IMR-90 (cell line): ENCODE measurements at regions not wholly inside any gene's neighbourhood (a gene's known extent, or its start where the extent isn't known, plus 50 kb on each side); places are given as distances from the start of the nearest gene placed in this dataset.
"Not testable (repeated sequence)": the region's sequence is repeated elsewhere in the genome, so short reads cannot be mapped to it uniquely, and the experiment has no call there.

Experiments used
- ATAC-seq: fragments of 200-7000 bp; cut with Tn5 transposase; 2 replicates; pipeline ENCODE4 v1.9.1; 2020; ENCODE audit warnings: low read depth, mild to moderate bottlenecking, moderate library complexity
- BruUV-seq: library from RNA; stranded (reverse); fragments of 400-500 nt; replicated peaks from 2 replicates; lab custom pipeline; 2021; lab: Mats Ljungman, UMichigan
- CTCF ChIA-PET: fragments of 300-600 bp; formaldehyde crosslinking; extraction: SDS; loops from one replicate; lab custom pipeline; 2021; ENCODE audit warnings: antibody characterized with exemption; lab: Yijun Ruan, JAX
- POLR2A ChIA-PET: fragments of 300-600 bp; sonication (Branson Sonifier 250); formaldehyde crosslinking; loops from one replicate; lab custom pipeline; 2022; ENCODE audit warnings: antibody characterized with exemption; ENCODE audit not compliant: unreplicated experiment; lab: Charles Lee
- DNase-seq: peaks from one replicate; pipeline ENCODE4 v3.0.0; 2013
- H2AFZ ChIP-seq: replicated peaks from 2 replicates; pipeline ENCODE3; 2013; ENCODE audit warnings: low read length, mild to moderate bottlenecking; ENCODE audit not compliant: poor library complexity
- H2AK5ac ChIP-seq: 2 replicates; pipeline ENCODE4 v1.6.1; 2013; ENCODE audit warnings: low read depth, low read length, inconsistent platforms
- H2AK9ac ChIP-seq: replicated peaks from 2 replicates; pipeline ENCODE3; 2013; ENCODE audit warnings: mild to moderate bottlenecking, low read depth, low read length, moderate library complexity; ENCODE audit not compliant: poor library complexity
- H2BK120ac ChIP-seq: 2 replicates; pipeline ENCODE4 v1.6.1; 2013; ENCODE audit warnings: low read depth, low read length, inconsistent platforms
- H2BK15ac ChIP-seq: 3 replicates; pipeline ENCODE4 v1.6.1; 2013; ENCODE audit warnings: low read depth, low read length, inconsistent platforms
- H2BK20ac ChIP-seq: 2 replicates; pipeline ENCODE4 v1.6.1; 2013; ENCODE audit warnings: low read depth, mild to moderate bottlenecking, inconsistent platforms, low read length, moderate library complexity
- H2BK5ac ChIP-seq: 2 replicates; pipeline ENCODE4 v1.6.1; 2013; ENCODE audit warnings: mild to moderate bottlenecking, low read depth, low read length, inconsistent platforms; ENCODE audit not compliant: poor library complexity, severe bottlenecking
- H3K14ac ChIP-seq: replicated peaks from 2 replicates; pipeline ENCODE4 v1.6.1; 2013; ENCODE audit warnings: low read depth, low read length, inconsistent platforms
- H3K18ac ChIP-seq: 2 replicates; pipeline ENCODE4 v1.6.1; 2013; ENCODE audit warnings: low read depth, low read length, control low read depth
- H3K23ac ChIP-seq: 2 replicates; pipeline ENCODE4 v1.6.1; 2013; ENCODE audit warnings: low read depth, low read length, inconsistent platforms
- H3K27ac ChIP-seq: 2 replicates; pipeline ENCODE4 v1.5.1; 2013; ENCODE audit warnings: mild to moderate bottlenecking, control low read depth, low read length; ENCODE audit not compliant: insufficient read depth
- H3K27me3 ChIP-seq: 2 replicates; pipeline ENCODE4 v1.6.1; 2013; ENCODE audit warnings: low read length; ENCODE audit not compliant: control insufficient read depth, insufficient read depth
- H3K36me3 ChIP-seq: 2 replicates; pipeline ENCODE4 v1.6.1; 2013; ENCODE audit warnings: low read length, mixed read lengths; ENCODE audit not compliant: control insufficient read depth, insufficient read depth
- H3K4ac ChIP-seq: 2 replicates; pipeline ENCODE4 v1.6.1; 2013; ENCODE audit warnings: low read depth, low read length, inconsistent platforms
- H3K4me1 ChIP-seq: 2 replicates; pipeline ENCODE4 v1.6.1; 2013; ENCODE audit warnings: low read length, mixed read lengths; ENCODE audit not compliant: control insufficient read depth, insufficient read depth
- H3K4me2 ChIP-seq: 2 replicates; pipeline ENCODE4 v1.6.1; 2013; ENCODE audit warnings: low read depth, mild to moderate bottlenecking, control low read depth, low read length, moderate library complexity
- H3K4me3 ChIP-seq: 2 replicates; pipeline ENCODE4 v1.5.1; 2013; ENCODE audit warnings: low read depth, mild to moderate bottlenecking, control low read depth, low read length, moderate library complexity; ENCODE audit not compliant: insufficient read depth
- H3K56ac ChIP-seq: 2 replicates; pipeline ENCODE4 v1.6.1; 2013; ENCODE audit warnings: low read length, inconsistent platforms; ENCODE audit not compliant: insufficient read depth; ENCODE audit errors: extremely low read depth
- H3K79me1 ChIP-seq, 2 experiments: 2 replicates each; pipeline ENCODE4 v1.6.1; 2013; ENCODE audit warnings: low read length in 2 of 2, inconsistent platforms in 1 of 2, low read depth in 1 of 2
- H3K9ac ChIP-seq: 2 replicates; pipeline ENCODE4 v1.6.1; 2013; ENCODE audit warnings: low read depth, low read length, control low read depth
- H3K9me1 ChIP-seq: 2 replicates; pipeline ENCODE4 v1.6.1; 2013; ENCODE audit warnings: low read length, inconsistent platforms; ENCODE audit not compliant: insufficient read depth
- H3K9me3 ChIP-seq: 2 replicates; pipeline ENCODE4 v1.6.1; 2013; ENCODE audit warnings: low read length; ENCODE audit not compliant: control insufficient read depth, insufficient read depth
- H4K20me1 ChIP-seq: 2 replicates; pipeline ENCODE4 v1.6.1; 2013; ENCODE audit warnings: low read length, inconsistent platforms; ENCODE audit not compliant: insufficient read depth
- H4K5ac ChIP-seq: 2 replicates; pipeline ENCODE4 v1.6.1; 2013; ENCODE audit warnings: mild to moderate bottlenecking, low read depth, low read length, control low read depth
- H4K8ac ChIP-seq, 2 experiments: 2 replicates each; pipeline ENCODE4 v1.6.1; 2013; ENCODE audit warnings: low read depth in 2 of 2, low read length in 2 of 2, control low read depth in 1 of 2, inconsistent platforms in 1 of 2
- H4K91ac ChIP-seq: 2 replicates; pipeline ENCODE4 v1.6.1; 2013; ENCODE audit warnings: low read depth, low read length, inconsistent platforms; ENCODE audit not compliant: insufficient read depth
- WGBS, 2 experiments: methylation state at CpG; one replicate each; pipeline versions ENCODE4 v1.1.5 to v1.1.7; 2013; ENCODE audit warnings: missing lambda C conversion rate in 2 of 2; ENCODE audit not compliant: insufficient read length in 1 of 2; ENCODE audit errors: extremely low coverage in 2 of 2; 5-methylcytosine and 5-hydroxymethylcytosine counted together
- dilution Hi-C: fragments of 300-500 bp; cut with HindIII; formaldehyde crosslinking; loops from one replicate; pipeline ENCODE4 v1.14.3; 2018; ENCODE audit warnings: low sequenced_read_pairs; ENCODE audit not compliant: unreplicated experiment
- in situ Hi-C: fragments of 300-500 bp; cut with MboI; formaldehyde crosslinking; loops from 3 replicates; pipeline ENCODE4 v1.14.3; 2019; ENCODE audit warnings: low sequenced_read_pairs, inconsistent platforms, mixed read lengths
- intact Hi-C: fragments of 100-400 bp; cut with micrococcal nuclease; formaldehyde crosslinking; loops from 2 replicates; pipeline ENCODE4 v1.10.0; 2022

GRCh38 chr14:19166056-19166455, 198.8 kb downstream of the POTEM start:
- H3K56ac ChIP-seq, H2BK20ac ChIP-seq, H3K18ac ChIP-seq, H3K23ac ChIP-seq, H3K4me2 ChIP-seq, DNase-seq, H3K9ac ChIP-seq, H2BK5ac ChIP-seq, H2AFZ ChIP-seq, H2BK120ac ChIP-seq, H4K8ac ChIP-seq, H3K4ac ChIP-seq, H3K27me3 ChIP-seq, H3K27ac ChIP-seq, H3K9me1 ChIP-seq, H2BK15ac ChIP-seq, H4K5ac ChIP-seq, H3K4me1 ChIP-seq, H2AK9ac ChIP-seq, in situ Hi-C loops, BruUV-seq, H2AK5ac ChIP-seq, H4K20me1 ChIP-seq, ATAC-seq, H3K36me3 ChIP-seq, dilution Hi-C loops, CTCF ChIA-PET, POLR2A ChIA-PET, H3K79me1 ChIP-seq, H3K4me3 ChIP-seq, intact Hi-C loops, H3K14ac ChIP-seq, H4K91ac ChIP-seq: not testable (repeated sequence)
- peaks cover 34% of the 10 kb centered on the region for H3K9me3 ChIP-seq
- no CpG with 5 or more reads among the region's 3 CpGs for WGBS, 2 experiments

- CTCF ChIA-PET, BruUV-seq: not testable (repeated sequence)
Observed at GRCh38 chr14:19167454-19168190, 200.4 kb downstream of the POTEM start.

More at GRCh38 chr14:19167454-19168190, 200.4 kb downstream of the POTEM start:
- H3K4ac ChIP-seq, DNase-seq, intact Hi-C loops, dilution Hi-C loops, H3K56ac ChIP-seq, H2AK5ac ChIP-seq, H3K27ac ChIP-seq, H3K4me3 ChIP-seq, H3K4me2 ChIP-seq, H3K9ac ChIP-seq, H4K5ac ChIP-seq, H3K4me1 ChIP-seq, POLR2A ChIA-PET, H3K9me1 ChIP-seq, H3K14ac ChIP-seq, H3K23ac ChIP-seq, H2BK15ac ChIP-seq, H2AFZ ChIP-seq, H3K36me3 ChIP-seq, H3K18ac ChIP-seq, H4K20me1 ChIP-seq, H2BK5ac ChIP-seq, H3K27me3 ChIP-seq, ATAC-seq, H2BK120ac ChIP-seq, H2BK20ac ChIP-seq, H4K8ac ChIP-seq, H4K91ac ChIP-seq, H3K79me1 ChIP-seq, in situ Hi-C loops, H2AK9ac ChIP-seq: not testable (repeated sequence)
- H3K9me3 ChIP-seq: peaks cover 28% of the 10 kb centered on the region
- 61% methylated on average over 7 of the region's 8 CpGs; no CpG with 5 or more reads in 1 of the 2 experiments for WGBS, 2 experiments
